Kidney (tissue), 13 donors: ENCODE measurements at regions not wholly inside any gene's neighbourhood (a gene's known extent, or its start where the extent isn't known, plus 50 kb on each side); places are given as distances from the start of the nearest gene placed in this dataset.

Experiments used
- DNase-seq, 5 donors: peaks; one replicate each; pipeline ENCODE4 v3.0.0-alpha.2; 2013 to 2020
- FAIRE-seq: peaks from 2 replicates; lab custom pipeline; 2012; peaks lifted over from hg19 to GRCh38; lab: Jason Lieb, UNC
- H3K27ac ChIP-seq, 2 donors: one replicate each; pipeline ENCODE4 v1.7.0; 2013; ENCODE audit warnings: low read depth in 2 of 2, low read length in 2 of 2, inconsistent platforms in 1 of 2
- H3K27me3 ChIP-seq: one replicate; pipeline ENCODE4 v1.7.1; 2013; ENCODE audit warnings: low read length, inconsistent platforms; ENCODE audit not compliant: control insufficient read depth, insufficient read depth
- H3K36me3 ChIP-seq, 3 donors: one replicate each; pipeline versions ENCODE4 v1.7.0 to v1.7.1; 2013; ENCODE audit warnings: low read length in 3 of 3, control low read depth in 1 of 3, inconsistent platforms in 1 of 3; ENCODE audit not compliant: insufficient read depth in 3 of 3, control insufficient read depth in 2 of 3
- H3K4me1 ChIP-seq, 3 donors: one replicate each; pipeline versions ENCODE4 v1.7.0 to v1.7.1; 2013; ENCODE audit warnings: low read length in 3 of 3, inconsistent platforms in 1 of 3, low read depth in 1 of 3; ENCODE audit not compliant: control insufficient read depth in 2 of 3, insufficient read depth in 2 of 3
- H3K4me3 ChIP-seq, 3 donors: one replicate each; pipeline versions ENCODE4 v1.7.0 to v1.8.1; 2013; ENCODE audit warnings: low read length in 3 of 3, control low read depth in 1 of 3, inconsistent platforms in 1 of 3
- H3K9ac ChIP-seq, 3 donors: one replicate each; pipeline versions ENCODE4 v1.7.0 to v1.7.1; 2013; ENCODE audit warnings: low read length in 3 of 3, control low read depth in 1 of 3, inconsistent platforms in 1 of 3
- H3K9me3 ChIP-seq, 3 donors: one replicate each; pipeline versions ENCODE4 v1.7.0 to v1.7.1; 2013; ENCODE audit warnings: low read length in 3 of 3, control low read depth in 1 of 3, inconsistent platforms in 1 of 3; ENCODE audit not compliant: control insufficient read depth in 2 of 3, insufficient read depth in 1 of 3
- intact Hi-C: fragments of 100-400 bp; cut with DNase I; formaldehyde crosslinking; loops from one replicate; pipeline ENCODE4 v1.11.1; 2022
- TF ChIP-seq, protein P1 (sequence below): IDR thresholded peaks from 3 replicates; pipeline ENCODE4 v1.5.1; 2012; ENCODE audit warnings: mild to moderate bottlenecking, moderate library complexity, borderline replicate concordance; ENCODE audit not compliant: insufficient read depth; ENCODE audit errors: extremely low read depth
- donor health status: control.
- donor health status: control.
- donor health status: control.
- donor health status: control.
- donor health status: control.
- donor health status: DM: yes; HTN: yes; CAD: no.
- donor health status: Normal renal cell carcinoma (clear cell type).

DNA sequence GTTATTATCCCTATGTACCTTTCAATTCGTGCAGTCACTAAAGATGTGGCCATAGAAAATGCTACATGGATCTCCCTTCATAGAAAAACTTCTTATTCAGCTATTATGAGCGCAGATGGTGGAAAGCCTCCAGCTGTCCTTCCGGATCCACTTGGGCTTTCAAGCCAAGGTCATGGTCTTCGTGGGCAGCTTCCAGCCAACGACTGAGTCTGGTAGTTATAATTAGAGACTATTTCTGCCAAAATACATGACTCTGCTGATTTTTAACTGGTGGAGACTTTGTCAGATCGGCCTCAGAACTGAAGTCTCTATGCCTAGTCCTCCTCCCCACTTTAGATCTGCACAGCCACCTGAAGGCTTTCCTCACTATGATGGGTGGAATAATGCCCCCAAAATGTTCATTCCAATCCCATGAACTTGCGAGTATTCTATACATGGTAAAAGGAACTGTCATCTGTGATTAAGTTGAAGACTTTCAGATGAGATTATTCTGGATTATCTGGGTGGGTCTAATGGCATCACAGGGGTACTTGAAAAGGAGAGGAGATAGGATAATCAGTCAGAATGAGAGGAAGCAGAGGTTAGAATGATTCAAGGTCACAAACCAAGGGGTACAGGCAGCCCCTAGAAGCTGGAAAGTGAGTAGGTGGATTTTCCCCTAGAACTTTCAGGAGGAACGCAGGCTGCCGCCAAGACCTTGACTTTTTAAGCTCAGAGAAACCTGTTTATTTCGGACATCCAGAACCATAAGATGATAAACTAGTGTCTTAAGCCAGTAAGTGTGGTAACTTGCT lies 171.1 kb upstream of the CXCL13 start:
- FAIRE-seq (no peak), DNase-seq (peak in 1 of 5 donors; percentile 86)
- intact Hi-C loops = no loop called here
- Histone ChIP-seq H3K4me1 (no peaks in the 10 kb centered on the region), H3K9me3 (no peaks in the 10 kb centered on the region), H3K36me3 (no peaks in the 10 kb centered on the region), H3K27me3 (no peaks in the 10 kb centered on the region), H3K9ac (no peak overlapping the region), H3K27ac (no peak overlapping the region), H3K4me3 (no peak overlapping the region)
- TF ChIP-seq, protein P1, sequence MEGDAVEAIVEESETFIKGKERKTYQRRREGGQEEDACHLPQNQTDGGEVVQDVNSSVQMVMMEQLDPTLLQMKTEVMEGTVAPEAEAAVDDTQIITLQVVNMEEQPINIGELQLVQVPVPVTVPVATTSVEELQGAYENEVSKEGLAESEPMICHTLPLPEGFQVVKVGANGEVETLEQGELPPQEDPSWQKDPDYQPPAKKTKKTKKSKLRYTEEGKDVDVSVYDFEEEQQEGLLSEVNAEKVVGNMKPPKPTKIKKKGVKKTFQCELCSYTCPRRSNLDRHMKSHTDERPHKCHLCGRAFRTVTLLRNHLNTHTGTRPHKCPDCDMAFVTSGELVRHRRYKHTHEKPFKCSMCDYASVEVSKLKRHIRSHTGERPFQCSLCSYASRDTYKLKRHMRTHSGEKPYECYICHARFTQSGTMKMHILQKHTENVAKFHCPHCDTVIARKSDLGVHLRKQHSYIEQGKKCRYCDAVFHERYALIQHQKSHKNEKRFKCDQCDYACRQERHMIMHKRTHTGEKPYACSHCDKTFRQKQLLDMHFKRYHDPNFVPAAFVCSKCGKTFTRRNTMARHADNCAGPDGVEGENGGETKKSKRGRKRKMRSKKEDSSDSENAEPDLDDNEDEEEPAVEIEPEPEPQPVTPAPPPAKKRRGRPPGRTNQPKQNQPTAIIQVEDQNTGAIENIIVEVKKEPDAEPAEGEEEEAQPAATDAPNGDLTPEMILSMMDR = no peak

DNA sequence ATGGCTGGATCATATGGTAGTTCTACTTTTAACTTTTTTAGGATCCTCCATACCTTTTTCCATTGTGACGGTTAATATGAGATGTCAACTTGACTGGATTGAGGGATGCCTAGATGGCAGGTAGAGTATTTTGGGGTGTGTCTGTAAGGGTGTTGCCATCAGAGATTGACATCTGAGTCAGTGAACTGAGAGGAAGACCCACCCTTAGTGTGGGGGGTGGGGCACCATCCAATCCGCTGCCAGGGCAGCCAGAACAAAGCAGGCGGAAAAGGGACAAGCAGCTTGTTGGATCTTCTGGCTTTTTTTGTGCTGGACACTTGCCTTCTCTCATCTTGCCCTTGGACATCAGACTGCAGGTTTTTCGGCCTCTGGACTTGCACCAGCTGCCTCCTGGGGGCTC lies 168.5 kb upstream of the CXCL13 start:
- intact Hi-C loops = no loop called here
- FAIRE-seq = no peak
- no peaks in the 10 kb centered on the region for H3K27me3 ChIP-seq
- TF ChIP-seq, protein P1 = no peak
- H3K9ac ChIP-seq = no peak overlapping the region
- H3K4me3 ChIP-seq = no peak overlapping the region
- no peak for DNase-seq
- no peaks in the 10 kb centered on the region for H3K9me3 ChIP-seq
- no peaks in the 10 kb centered on the region for H3K36me3 ChIP-seq
- no peaks in the 10 kb centered on the region for H3K4me1 ChIP-seq
- no peak overlapping the region for H3K27ac ChIP-seq

DNA sequence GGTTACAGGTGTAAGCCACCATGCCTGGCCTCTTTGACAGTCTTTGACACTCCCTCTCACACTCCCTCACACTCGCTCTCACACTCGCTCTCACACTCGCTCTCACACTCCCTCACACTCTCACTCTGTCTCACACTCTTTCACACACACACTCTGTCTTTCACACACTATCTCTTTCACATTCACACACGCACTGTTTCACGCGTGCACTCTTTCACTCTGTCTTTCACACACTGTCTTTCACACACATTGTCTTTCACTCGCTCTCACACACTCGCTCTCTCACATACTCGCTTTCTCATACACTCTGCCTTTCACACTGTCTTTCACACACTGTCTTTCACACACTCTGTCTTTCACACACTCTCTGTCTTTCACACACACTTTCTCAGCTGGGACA lies 167.1 kb upstream of the CXCL13 start:
- intact Hi-C loops = no loop called here
- Histone ChIP-seq H3K4me3 (no peak overlapping the region), H3K4me1 (no peaks in the 10 kb centered on the region), H3K27ac (no peak overlapping the region), H3K27me3 (no peaks in the 10 kb centered on the region), H3K36me3 (no peaks in the 10 kb centered on the region), H3K9me3 (no peaks in the 10 kb centered on the region), H3K9ac (no peak overlapping the region)
- FAIRE-seq (no peak), DNase-seq (no peak)
- TF ChIP-seq, protein P1 = no peak
